GM18861 (cell line): ENCODE measurements at regions not wholly inside any gene's neighbourhood (a gene's known extent, or its start where the extent isn't known, plus 50 kb on each side); places are given as distances from the start of the nearest gene placed in this dataset.

ENCODE experiments used
- ATAC-seq: cut with Tn5 transposase; IDR thresholded peaks from one replicate; pipeline ENCODE4 v1.9.1; 2021; ENCODE audit not compliant: unreplicated experiment

- peak; percentile 60 for ATAC-seq
Measured at GRCh38 chr4:74675673-74676279, 118.5 kb downstream of the BTC start.

GRCh38 chr4:74682567-74683359, 111.6 kb downstream of the BTC start:
- ATAC-seq, result no peak

- no peak for ATAC-seq
Measured at GRCh38 chr4:74692972-74693371, 101.4 kb downstream of the BTC start.
